HepG2 (cell line): ENCODE measurements at regions not wholly inside any gene's neighbourhood (a gene's known extent, or its start where the extent isn't known, plus 50 kb on each side); places are given as distances from the start of the nearest gene placed in this dataset.

Experiments used
- ATAC-seq: fragments of 200-7000 bp; cut with Tn5 transposase; 3 replicates; pipeline ENCODE4 v1.9.1; 2020; ENCODE audit warnings: mild to moderate bottlenecking, moderate library complexity
- BruUV-seq: library from RNA; stranded (reverse); fragments of 400-500 nt; replicated peaks from 2 replicates; lab custom pipeline; 2021; lab: Mats Ljungman, UMichigan
- CTCF ChIA-PET: fragments of 300-600 bp; formaldehyde crosslinking; extraction: SDS; loops from one replicate; lab custom pipeline; 2021; ENCODE audit warnings: low total read pairs, inconsistent platforms, low intra/inter-chr PET ratio; lab: Yijun Ruan, JAX
- POLR2A ChIA-PET: fragments of 350-600 bp; sonication (Branson Sonifier 250); formaldehyde crosslinking; loops from one replicate; lab custom pipeline; 2020; ENCODE audit warnings: antibody characterized with exemption, inconsistent platforms; lab: Yijun Ruan, JAX
- DNase-seq: peaks from one replicate; pipeline ENCODE4 v3.0.0-alpha.2; 2015; ENCODE audit warnings: low spot score
- FAIRE-seq: peaks from 3 replicates; lab custom pipeline; 2011; peaks lifted over from hg19 to GRCh38; lab: Jason Lieb, UNC
- H2AFZ ChIP-seq: one replicate; pipeline ENCODE4 v1.6.1; 2011; ENCODE audit warnings: low read length, inconsistent platforms
- H3K27ac ChIP-seq: fragments of 300-600 bp; 3 replicates; pipeline ENCODE4 v1.8.0; 2011; ENCODE audit warnings: mixed run types, mild to moderate bottlenecking, mixed read lengths, low read length, inconsistent platforms; ENCODE audit not compliant: insufficient read depth; ENCODE audit errors: extremely low read length
- H3K27me3 ChIP-seq, 2 experiments: fragments of 200-600 bp in 1 of 2; 2 replicates in 1 of 2; 3 replicates in 1 of 2; pipeline versions ENCODE4 v1.6.0 to v1.8.0; 2011; ENCODE audit warnings: low read length in 2 of 2, mild to moderate bottlenecking in 2 of 2, moderate library complexity in 2 of 2, inconsistent platforms in 1 of 2; ENCODE audit not compliant: insufficient read depth in 2 of 2, control insufficient read depth in 1 of 2
- H3K36me3 ChIP-seq, 2 experiments: fragments of 200-600 bp in 1 of 2; replicated peaks in 1 of 2; 2 replicates in 1 of 2; 3 replicates in 1 of 2; pipeline versions ENCODE4 v1.5.1 to v1.8.0; 2011; ENCODE audit warnings: low read length in 2 of 2, inconsistent platforms in 1 of 2; ENCODE audit not compliant: insufficient read depth in 2 of 2, control insufficient read depth in 1 of 2
- H3K4me1 ChIP-seq: 2 replicates; pipeline ENCODE4 v1.5.1; 2012; ENCODE audit warnings: low read length, inconsistent platforms; ENCODE audit not compliant: insufficient read depth
- H3K4me2 ChIP-seq: 2 replicates; pipeline ENCODE4 v1.6.0; 2011; ENCODE audit warnings: low read depth, low read length, inconsistent platforms
- H3K4me3 ChIP-seq, 3 experiments: fragments of 200-600 bp in 1 of 3; sonication (generic), shearing (Covaris generic) in 1 of 3; replicated peaks in 1 of 3; 2 replicates each; pipeline ENCODE4 v1.5.1; 2011 to 2016; ENCODE audit warnings: low read length in 3 of 3, inconsistent platforms in 2 of 3, low read depth in 2 of 3, mild to moderate bottlenecking in 2 of 3, control low read depth in 1 of 3, mixed read lengths in 1 of 3; ENCODE audit not compliant: insufficient read depth in 1 of 3
- H3K79me2 ChIP-seq: one replicate; pipeline ENCODE4 v1.6.1; 2011; ENCODE audit warnings: low read length, inconsistent platforms; ENCODE audit not compliant: insufficient read depth
- H3K9ac ChIP-seq: 2 replicates; pipeline ENCODE4 v1.6.0; 2011; ENCODE audit warnings: mild to moderate bottlenecking, low read depth, low read length, inconsistent platforms; ENCODE audit not compliant: insufficient read depth
- H3K9me3 ChIP-seq: 2 replicates; pipeline ENCODE4 v1.5.1; 2012; ENCODE audit warnings: mild to moderate bottlenecking, low read length
- H4K20me1 ChIP-seq: 2 replicates; pipeline ENCODE4 v1.6.0; 2011; ENCODE audit warnings: inconsistent platforms, mild to moderate bottlenecking, low read length, moderate library complexity; ENCODE audit not compliant: insufficient read depth
- ARID2 ChIP-seq: sonication (generic); formaldehyde crosslinking; IDR thresholded peaks from 2 replicates; pipeline ENCODE4 v1.8.1; 2022; ENCODE audit warnings: mild to moderate bottlenecking, missing genetic modification reagents, borderline replicate concordance
- CCAR2 ChIP-seq: fragments of 200-400 bp; formaldehyde crosslinking; optimal IDR thresholded peaks from 2 replicates; pipeline ENCODE3; 2018; ENCODE audit warnings: low read depth, mild to moderate bottlenecking, low read length, moderate library complexity
- HES4 ChIP-seq: sonication (generic); formaldehyde crosslinking; IDR thresholded peaks from 2 replicates; pipeline ENCODE4 v1.9.0; 2021; ENCODE audit warnings: mild to moderate bottlenecking, missing genetic modification reagents, borderline replicate concordance
- HNRNPL ChIP-seq: fragments of 200-400 bp; formaldehyde crosslinking; IDR thresholded peaks from 2 replicates; pipeline ENCODE4 v1.6.1; 2017; ENCODE audit warnings: mild to moderate bottlenecking, low read depth, low read length
- KMT2A ChIP-seq: sonication (generic); formaldehyde crosslinking; IDR thresholded peaks from 2 replicates; pipeline ENCODE4 v1.4.0; 2020; ENCODE audit warnings: missing genetic modification reagents
- NBN ChIP-seq: fragments of 450-650 bp; conservative IDR thresholded peaks from 2 replicates; pipeline ENCODE4 v1.6.1; 2017
- NKX3-1 ChIP-seq: sonication (generic); formaldehyde crosslinking; IDR thresholded peaks from 2 replicates; pipeline ENCODE4 v1.5.0; 2020; ENCODE audit warnings: missing genetic modification reagents
- POLR2G ChIP-seq: fragments of 200-400 bp; formaldehyde crosslinking; IDR thresholded peaks from 2 replicates; pipeline ENCODE4 v1.6.1; 2018; ENCODE audit warnings: mild to moderate bottlenecking, low read depth, low read length, moderate library complexity
- PRDM4 ChIP-seq: sonication (generic); formaldehyde crosslinking; IDR thresholded peaks from 2 replicates; pipeline ENCODE4 v1.9.0; 2021; ENCODE audit warnings: missing genetic modification reagents, borderline replicate concordance
- TFDP1 ChIP-seq: IDR thresholded peaks from 2 replicates; pipeline ENCODE4 v1.6.1; 2016; ENCODE audit warnings: missing compliant biosample characterization, missing genetic modification reagents, borderline replicate concordance
- TGIF2 ChIP-seq: IDR thresholded peaks from 2 replicates; pipeline ENCODE4 v1.6.1; 2016; ENCODE audit warnings: control low read depth, missing compliant biosample characterization
- U2AF1 ChIP-seq: fragments of 200-400 bp; formaldehyde crosslinking; optimal IDR thresholded peaks from 2 replicates; pipeline ENCODE3; 2017; ENCODE audit warnings: mild to moderate bottlenecking, low read depth, low read length
- ZNF207 ChIP-seq: fragments of 450-650 bp; IDR thresholded peaks from 2 replicates; pipeline ENCODE4 v1.6.1; 2016; ENCODE audit warnings: antibody characterized with exemption, borderline replicate concordance
- WGBS: methylation state at CpG from one replicate; pipeline ENCODE4 v1.1.6; 2017; ENCODE audit warnings: low lambda C conversion rate; 5-methylcytosine and 5-hydroxymethylcytosine counted together
- in situ Hi-C: cut with HindIII; loops from 2 replicates; pipeline ENCODE4 v1.10.0; 2017; ENCODE audit warnings: low pct_unique_long_range_greater_than_20kb; ENCODE audit not compliant: extremely low pct_ligation_motif_present
- intact Hi-C: fragments of 100-400 bp; cut with micrococcal nuclease; formaldehyde crosslinking; loops from one replicate; pipeline ENCODE4 v1.10.0; 2022; ENCODE audit not compliant: unreplicated experiment

DNA sequence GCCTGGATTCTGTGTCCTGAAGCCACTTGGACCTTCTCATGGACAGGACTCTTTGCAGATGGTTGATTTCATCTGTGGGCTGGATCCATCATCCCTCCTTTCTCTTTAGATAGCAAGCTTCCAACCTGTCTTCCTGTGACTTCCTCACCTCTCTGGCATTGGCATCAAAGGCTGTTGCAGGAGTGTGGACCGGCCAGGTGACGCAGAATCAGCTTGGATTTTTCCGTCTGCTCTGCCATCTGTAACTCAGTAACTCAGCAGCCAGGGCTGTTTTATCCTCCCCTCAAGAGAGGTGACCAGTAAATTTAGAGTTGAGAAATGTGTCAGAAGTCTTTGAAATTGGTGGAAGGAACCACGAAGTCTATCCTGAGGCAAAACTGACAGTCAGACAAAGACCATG, 701.7 kb upstream of the TMEM132C start:
- in situ Hi-C loops (no loop called here), intact Hi-C loops (no loop called here)
- Histone ChIP-seq H3K9ac (no peak overlapping the region), H3K27ac (no peak overlapping the region), H3K4me1 (no peaks in the 10 kb centered on the region), H3K79me2 (no peaks in the 10 kb centered on the region), H3K4me3 (no peak overlapping the region), H3K4me2 (no peak overlapping the region), H3K9me3 (peaks cover 20% of the 10 kb centered on the region; the same call in 1 of the 2 replicates), H4K20me1 (no peaks in the 10 kb centered on the region), H3K36me3 (no peaks in the 10 kb centered on the region), H3K27me3 (no peaks in the 10 kb centered on the region; a peak in 1 of 5 replicates), H2AFZ (no peak overlapping the region)
- ATAC-seq: no peak
- TF ChIP-seq POLR2G (no peak), NKX3-1 (CRISPR knock-in tag) (no peak), TGIF2 (CRISPR knock-in tag) (no peak), HES4 (CRISPR knock-in tag) (no peak), NBN (no peak), HNRNPL (no peak), ARID2 (CRISPR knock-in tag) (no peak), TFDP1 (CRISPR knock-in tag) (no peak), CCAR2 (no peak), ZNF207 (no peak), PRDM4 (CRISPR knock-in tag) (no peak), U2AF1 (no peak), KMT2A (no peak)
- FAIRE-seq: no peak
- ChIA-PET POLR2A (no interaction called here), CTCF (no interaction called here)
- 63% methylated on average over 4 of the region's 4 CpGs for WGBS
- BruUV-seq: no TSS peak
- no peak for DNase-seq
